Right lobe of liver (tissue), 6 donors: ENCODE measurements at regions not wholly inside any gene's neighbourhood (a gene's known extent, or its start where the extent isn't known, plus 50 kb on each side); places are given as distances from the start of the nearest gene placed in this dataset.

Experiments used
- ATAC-seq, 4 donors: fragments of 200-7000 bp; cut with Tn5 transposase; one replicate each; pipeline ENCODE4 v1.9.1; 2020; ENCODE audit warnings: mild to moderate bottlenecking in 4 of 4, moderate library complexity in 4 of 4
- DNase-seq, 3 donors: peaks; one replicate each; pipeline ENCODE4 v3.0.0-alpha.2; 2020
- H3K27ac ChIP-seq, 3 donors: fragments of 200-600 bp; one replicate each; pipeline ENCODE4 v1.8.0; 2022
- H3K27me3 ChIP-seq, 2 donors: fragments of 200-600 bp; one replicate each; pipeline ENCODE4 v1.8.0; 2022
- H3K36me3 ChIP-seq, 4 donors: fragments of 200-600 bp; sonication (generic) in 1 of 4; one replicate each; pipeline versions ENCODE4 v1.5.1 to v1.8.0; 2017 to 2022; ENCODE audit warnings: control low read depth in 1 of 4
- H3K4me1 ChIP-seq, 4 donors: fragments of 200-600 bp; sonication (generic) in 1 of 4; one replicate each; pipeline versions ENCODE4 v1.5.1 to v1.8.0; 2017 to 2022; ENCODE audit warnings: control low read depth in 1 of 4
- H3K4me3 ChIP-seq, 3 donors: fragments of 200-600 bp; one replicate each; pipeline ENCODE4 v1.8.0; 2022
- H3K9me3 ChIP-seq, 4 donors: fragments of 200-600 bp; sonication (generic) in 1 of 4; one replicate each; pipeline versions ENCODE4 v1.5.1 to v1.8.0; 2017 to 2022; ENCODE audit warnings: control low read depth in 1 of 4
- CTCF ChIP-seq, 4 donors: fragments of 200-600 bp in 3 of 4; fragments of 450-650 bp in 1 of 4; IDR thresholded peaks; one replicate each; pipeline versions ENCODE4 v1.5.1 to v1.8.0; 2016 to 2022; ENCODE audit warnings: antibody characterized with exemption in 4 of 4, mild to moderate bottlenecking in 2 of 4
- POLR2A ChIP-seq: fragments of 450-650 bp; IDR thresholded peaks from one replicate; pipeline ENCODE4 v1.6.1; 2017; ENCODE audit warnings: antibody characterized with exemption, mild to moderate bottlenecking
- WGBS: methylation state at CpG from one replicate; pipeline ENCODE4 v1.1.6; 2018; ENCODE audit warnings: low coverage, low lambda C conversion rate; ENCODE audit not compliant: insufficient coverage; ENCODE audit errors: missing lambda C conversion rate; 5-methylcytosine and 5-hydroxymethylcytosine counted together
- intact Hi-C, 2 donors: fragments of 100-400 bp; cut with DNase I; formaldehyde crosslinking; loops; one replicate each; pipeline versions ENCODE4 v1.11.2 to v1.14.1; 2022
- donor health status: DM: no; HTN: yes; CAD: no.
- donor health status: DM: no; HTN: no; CAD: no.
- donor health status: DM: no; HTN: no; CAD: no.
- donor health status: DM: no; HTN: yes; CAD: no.
- donor health status: DM: no; HTN: yes; CAD: no.

- intact Hi-C loops: no loop called here
- WGBS: 39% methylated on average over 2 of the region's 4 CpGs
- Histone ChIP-seq H3K27ac (no peak overlapping the region), H3K36me3 (no peaks in the 10 kb centered on the region), H3K9me3 (no peaks in the 10 kb centered on the region), H3K27me3 (no peaks in the 10 kb centered on the region), H3K4me1 (peaks cover 0 to 19% (median 0%) of the 10 kb centered on the region in 4 donors), H3K4me3 (no peak overlapping the region)
- DNase-seq: no peak
- TF ChIP-seq POLR2A: no peak
- TF ChIP-seq CTCF (IDR thresholded peaks at IDR 0.05): no peak
- peak in 2 of 4 donors; percentile 32 to 34 for ATAC-seq
These were observed 100.2 kb upstream of the TIAM2 start for GRCh38 chr6:154894902-154895301.

- Histone ChIP-seq H3K9me3 (no peaks in the 10 kb centered on the region), H3K27me3 (no peaks in the 10 kb centered on the region), H3K4me1 (peaks cover 0 to 20% (median 0%) of the 10 kb centered on the region in 4 donors), H3K27ac (no peak overlapping the region), H3K4me3 (no peak overlapping the region), H3K36me3 (no peaks in the 10 kb centered on the region)
- no peak for DNase-seq
- TF ChIP-seq CTCF (IDR thresholded peaks at IDR 0.05): no peak
- TF ChIP-seq POLR2A: no peak
- ATAC-seq: no peak
- WGBS: 97% methylated on average over 3 of the region's 6 CpGs
- intact Hi-C loops: no loop called here
These were observed 99.3 kb upstream of the TIAM2 start for GRCh38 chr6:154895841-154896240.

- Histone ChIP-seq H3K4me1 (peaks cover 0 to 5% (median 0%) of the 10 kb centered on the region in 4 donors), H3K36me3 (no peaks in the 10 kb centered on the region), H3K9me3 (no peaks in the 10 kb centered on the region), H3K27ac (no peak overlapping the region), H3K27me3 (no peaks in the 10 kb centered on the region), H3K4me3 (no peak overlapping the region)
- 98% methylated on average over 4 of the region's 4 CpGs for WGBS
- TF ChIP-seq CTCF (IDR thresholded peaks at IDR 0.05): no peak
- TF ChIP-seq POLR2A: no peak
- no peak for DNase-seq
- intact Hi-C loops: no loop called here
- no peak for ATAC-seq
These were observed 96.3 kb upstream of the TIAM2 start for GRCh38 chr6:154898821-154899220.

- DNase-seq (no peak), ATAC-seq (peak in 1 of 4 donors; percentile 56)
- H3K36me3 ChIP-seq: no peaks in the 10 kb centered on the region
- TF ChIP-seq POLR2A (no peak), CTCF (IDR thresholded peaks at IDR 0.05) (no peak)
- intact Hi-C loops: no loop called here
- no peak overlapping the region for H3K4me3 ChIP-seq
- H3K27ac ChIP-seq: no peak overlapping the region
- WGBS: 82% methylated on average over 10 of the region's 10 CpGs
- H3K9me3 ChIP-seq: no peaks in the 10 kb centered on the region
- H3K4me1 ChIP-seq: peaks cover 0 to 5% (median 0%) of the 10 kb centered on the region in 4 donors
- H3K27me3 ChIP-seq: no peaks in the 10 kb centered on the region
These were observed 95.2 kb upstream of the TIAM2 start for GRCh38 chr6:154899824-154900463.
